Tibial artery (tissue), 4 donors: ENCODE measurements at regions not wholly inside any gene's neighbourhood (a gene's known extent, or its start where the extent isn't known, plus 50 kb on each side); places are given as distances from the start of the nearest gene placed in this dataset.

Experiments
- DNase-seq, 2 donors: peaks; one replicate each; pipeline ENCODE4 v3.0.0-alpha.2; 2019
- H3K27ac ChIP-seq, 2 donors: fragments of 200-600 bp; sonication (generic) in 1 of 2; 1 replicate in 1 of 2; 2 replicates in 1 of 2; pipeline ENCODE4 v1.5.1; 2018 to 2019; ENCODE audit warnings: mild to moderate bottlenecking in 1 of 2
- H3K27me3 ChIP-seq, 2 donors: fragments of 200-600 bp; sonication (generic) in 1 of 2; one replicate each; pipeline versions ENCODE4 v1.5.1 to v1.6.0; 2016 to 2019
- H3K36me3 ChIP-seq, 3 donors: fragments of 200-600 bp; sonication (generic) in 2 of 3; one replicate each; pipeline ENCODE4 v1.5.1; 2016 to 2019; ENCODE audit warnings: mild to moderate bottlenecking in 2 of 3
- H3K4me1 ChIP-seq, 4 donors: fragments of 200-600 bp; sonication (generic) in 2 of 4; 1 replicate in 3 of 4; 2 replicates in 1 of 4; pipeline ENCODE4 v1.5.1; 2016 to 2019
- H3K4me3 ChIP-seq, 2 donors: fragments of 200-600 bp; sonication (generic) in 1 of 2; 1 replicate in 1 of 2; 2 replicates in 1 of 2; pipeline ENCODE4 v1.5.1; 2018 to 2019; ENCODE audit warnings: mild to moderate bottlenecking in 2 of 2
- H3K9me3 ChIP-seq, 3 donors: fragments of 200-600 bp; sonication (generic) in 1 of 3; one replicate each; pipeline ENCODE4 v1.5.1; 2016 to 2019
- intact Hi-C: fragments of 100-400 bp; cut with DNase I; formaldehyde crosslinking; loops from one replicate; pipeline ENCODE4 v1.15.0; 2023; ENCODE audit warnings: low total_unique reads
- TF ChIP-seq, protein P1 (sequence below), 2 experiments: fragments of 200-600 bp in 1 of 2; fragments of 450-650 bp in 1 of 2; IDR thresholded peaks; one replicate each; pipeline ENCODE4 v1.5.1; 2017 to 2019; ENCODE audit warnings: antibody characterized with exemption in 2 of 2, mild to moderate bottlenecking in 1 of 2, moderate library complexity in 1 of 2

DNA sequence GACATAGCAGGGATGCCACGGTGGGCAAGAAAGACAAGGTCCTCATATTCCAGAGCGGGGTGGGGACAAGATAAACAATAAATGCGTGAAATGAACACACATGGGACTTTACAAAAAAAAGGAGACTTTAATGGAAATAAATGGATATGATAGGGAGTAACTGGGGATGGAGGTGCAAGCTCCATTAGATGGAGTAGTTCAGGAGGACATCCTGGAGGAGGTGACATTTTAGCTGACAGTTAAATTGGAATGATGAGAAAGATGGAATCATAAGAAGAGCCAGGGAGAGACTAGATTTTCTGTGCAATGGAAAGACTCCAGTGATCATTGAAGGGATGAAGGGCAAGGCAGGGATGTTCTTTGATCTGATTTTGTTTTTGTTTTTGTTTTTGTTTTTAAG, 83.6 kb upstream of the MYL10 start:
- no peaks in the 10 kb centered on the region for H3K4me1 ChIP-seq
- H3K27me3 ChIP-seq: peaks cover 0 to 12% of the 10 kb centered on the region in 2 donors
- TF ChIP-seq, protein P1, sequence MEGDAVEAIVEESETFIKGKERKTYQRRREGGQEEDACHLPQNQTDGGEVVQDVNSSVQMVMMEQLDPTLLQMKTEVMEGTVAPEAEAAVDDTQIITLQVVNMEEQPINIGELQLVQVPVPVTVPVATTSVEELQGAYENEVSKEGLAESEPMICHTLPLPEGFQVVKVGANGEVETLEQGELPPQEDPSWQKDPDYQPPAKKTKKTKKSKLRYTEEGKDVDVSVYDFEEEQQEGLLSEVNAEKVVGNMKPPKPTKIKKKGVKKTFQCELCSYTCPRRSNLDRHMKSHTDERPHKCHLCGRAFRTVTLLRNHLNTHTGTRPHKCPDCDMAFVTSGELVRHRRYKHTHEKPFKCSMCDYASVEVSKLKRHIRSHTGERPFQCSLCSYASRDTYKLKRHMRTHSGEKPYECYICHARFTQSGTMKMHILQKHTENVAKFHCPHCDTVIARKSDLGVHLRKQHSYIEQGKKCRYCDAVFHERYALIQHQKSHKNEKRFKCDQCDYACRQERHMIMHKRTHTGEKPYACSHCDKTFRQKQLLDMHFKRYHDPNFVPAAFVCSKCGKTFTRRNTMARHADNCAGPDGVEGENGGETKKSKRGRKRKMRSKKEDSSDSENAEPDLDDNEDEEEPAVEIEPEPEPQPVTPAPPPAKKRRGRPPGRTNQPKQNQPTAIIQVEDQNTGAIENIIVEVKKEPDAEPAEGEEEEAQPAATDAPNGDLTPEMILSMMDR (IDR thresholded peaks at IDR 0.05): no peak
- no peaks in the 10 kb centered on the region for H3K9me3 ChIP-seq
- no peaks in the 10 kb centered on the region for H3K36me3 ChIP-seq
- DNase-seq: no peak
- intact Hi-C loops: no loop called here
- no peak overlapping the region for H3K4me3 ChIP-seq
- no peak overlapping the region for H3K27ac ChIP-seq

DNA sequence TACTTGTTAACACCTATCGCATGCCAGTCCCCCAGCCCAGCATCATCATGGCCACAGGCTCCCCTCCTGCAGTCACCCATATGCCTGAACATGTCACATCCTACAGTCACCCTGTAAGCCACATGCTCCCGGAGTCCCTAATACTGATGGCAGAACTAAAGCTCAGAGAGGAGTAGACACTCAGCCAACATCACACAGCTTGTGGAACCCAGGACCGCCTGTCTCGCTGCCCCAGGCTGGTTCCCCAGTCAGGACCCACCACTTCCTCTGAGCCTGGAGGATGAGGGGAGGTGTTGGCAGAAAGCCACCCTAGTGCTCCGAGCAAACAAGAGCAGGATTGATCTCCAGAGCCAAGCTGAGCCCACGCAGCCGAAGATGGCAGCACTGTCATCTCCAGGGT, 85.0 kb upstream of the MYL10 start:
- Histone ChIP-seq H3K27me3 (peaks cover 0 to 14% of the 10 kb centered on the region in 2 donors), H3K9me3 (no peaks in the 10 kb centered on the region), H3K4me3 (no peak overlapping the region), H3K36me3 (no peaks in the 10 kb centered on the region), H3K4me1 (no peaks in the 10 kb centered on the region), H3K27ac (no peak overlapping the region)
- TF ChIP-seq, protein P1 (IDR thresholded peaks at IDR 0.05): no peak
- DNase-seq: no peak
- intact Hi-C loops: no loop called here

DNA sequence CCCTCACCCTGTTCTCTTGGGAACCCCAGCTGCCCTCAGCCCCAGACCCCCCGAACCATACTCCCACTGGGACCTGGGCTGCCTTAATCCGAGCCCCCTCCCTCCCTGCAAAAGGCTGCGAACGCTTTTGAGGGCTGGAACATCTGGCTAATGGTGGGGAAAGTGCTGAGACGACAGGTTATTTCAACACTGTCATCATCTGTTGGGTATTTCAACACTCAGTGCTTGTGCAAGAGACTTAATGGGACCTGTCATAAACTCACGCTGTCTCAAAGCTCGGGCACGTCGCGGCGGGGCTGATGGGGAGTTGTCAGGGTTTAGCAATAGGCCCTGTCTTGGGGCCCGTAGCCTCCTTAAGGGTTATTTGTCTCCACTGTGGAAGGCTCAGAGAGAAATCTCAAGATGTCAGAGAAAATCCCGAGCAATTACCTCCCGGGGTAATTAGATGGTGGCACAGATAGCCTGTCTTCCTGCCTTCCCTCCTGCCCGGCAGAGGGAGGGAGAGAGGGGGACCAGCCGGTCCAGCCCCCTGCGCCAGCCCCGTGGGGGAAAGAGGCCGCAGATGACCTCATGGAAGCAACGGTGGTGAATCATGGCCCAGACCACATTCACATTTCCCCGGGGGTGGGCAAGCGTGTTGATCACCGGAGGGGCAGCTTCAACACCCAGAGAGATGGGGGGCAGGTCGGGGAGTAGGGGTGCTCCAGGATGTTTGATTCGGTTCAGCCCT, 88.7 kb upstream of the MYL10 start:
- no peak overlapping the region for H3K27ac ChIP-seq
- intact Hi-C loops: no loop called here
- peak; percentile 72 to 75 for DNase-seq

DNA sequence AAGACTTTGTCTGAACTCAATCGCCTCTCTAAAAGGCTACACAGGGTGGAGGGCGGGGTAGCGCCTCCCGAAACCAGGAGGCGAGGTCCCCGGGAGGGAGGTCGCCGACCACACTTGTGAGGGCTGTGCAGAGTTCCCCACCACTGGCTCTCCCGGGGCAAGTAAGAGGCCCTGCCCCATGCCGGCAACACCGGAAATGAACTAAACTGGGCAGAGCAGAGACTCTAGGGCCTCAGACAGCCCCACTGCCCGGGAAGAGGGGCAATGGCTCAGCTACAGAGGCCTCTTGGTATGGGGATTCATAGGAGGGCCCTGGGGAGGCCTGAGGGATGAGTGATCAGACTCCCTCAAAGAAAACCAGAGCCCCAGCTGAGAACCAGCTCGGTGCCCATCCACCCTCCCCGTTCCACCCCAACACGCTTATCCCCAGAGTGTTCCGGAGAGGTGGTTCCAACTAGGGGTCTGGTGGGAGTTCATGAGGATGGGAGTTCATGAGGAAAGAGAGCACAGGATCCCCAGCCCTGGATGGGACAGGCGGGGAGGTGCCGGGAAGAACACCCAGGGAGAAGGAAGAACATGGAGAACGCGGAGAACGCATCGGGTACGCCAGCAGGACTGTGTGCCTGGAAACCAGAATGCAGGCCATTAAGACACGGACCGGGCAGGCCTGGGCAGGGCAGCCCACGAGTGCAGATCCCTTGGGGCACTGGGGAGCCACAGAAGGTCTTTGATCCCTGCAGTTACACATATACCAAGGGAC, 89.4 kb upstream of the MYL10 start:
- TF ChIP-seq, protein P1 (IDR thresholded peaks at IDR 0.05): no peak
- Histone ChIP-seq H3K36me3 (no peaks in the 10 kb centered on the region), H3K4me3 (no peak overlapping the region), H3K27me3 (peaks cover 0 to 37% of the 10 kb centered on the region in 2 donors), H3K4me1 (no peaks in the 10 kb centered on the region), H3K9me3 (no peaks in the 10 kb centered on the region), H3K27ac (no peak overlapping the region)
- DNase-seq: no peak
- intact Hi-C loops: no loop called here

More for the DNA sequence above, 88.7 kb upstream of the MYL10 start:
- H3K36me3 ChIP-seq: no peaks in the 10 kb centered on the region
- TF ChIP-seq, protein P1 (IDR thresholded peaks at IDR 0.05): no peak
- peaks cover 0 to 37% of the 10 kb centered on the region in 2 donors for H3K27me3 ChIP-seq
- no peak overlapping the region for H3K4me3 ChIP-seq
- no peaks in the 10 kb centered on the region for H3K9me3 ChIP-seq
- H3K4me1 ChIP-seq: no peaks in the 10 kb centered on the region

DNA sequence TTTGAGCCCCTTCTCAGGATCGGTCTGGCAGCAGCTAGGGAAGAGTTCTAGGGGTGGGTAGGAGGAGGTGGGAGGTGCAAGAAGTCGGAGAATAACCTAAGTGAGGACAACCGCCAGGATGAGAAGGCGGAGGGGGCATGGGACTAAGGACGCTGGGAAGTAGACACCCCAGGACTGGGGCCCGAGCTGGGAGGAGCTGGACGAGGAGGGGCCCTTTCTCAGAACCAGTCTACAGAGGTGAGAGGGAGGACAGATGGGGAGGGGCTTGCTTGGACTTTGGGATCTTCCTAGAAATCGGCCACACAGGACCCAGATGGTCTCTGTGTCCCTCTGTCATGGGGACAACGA, 90.0 kb upstream of the MYL10 start:
- Histone ChIP-seq H3K9me3 (no peaks in the 10 kb centered on the region), H3K27me3 (peaks cover 0 to 41% of the 10 kb centered on the region in 2 donors), H3K27ac (no peak overlapping the region), H3K4me1 (no peaks in the 10 kb centered on the region), H3K4me3 (no peak overlapping the region), H3K36me3 (no peaks in the 10 kb centered on the region)
- TF ChIP-seq, protein P1 (IDR thresholded peaks at IDR 0.05): no peak
- intact Hi-C loops: no loop called here
- no peak for DNase-seq
